Neural cell (in vitro differentiated cells): ENCODE measurements at regions not wholly inside any gene's neighbourhood (a gene's known extent, or its start where the extent isn't known, plus 50 kb on each side); places are given as distances from the start of the nearest gene placed in this dataset.

Source experiments
- H2AFZ ChIP-seq: fragments of 200-600, 300-800 bp; sonication (generic), shearing (Covaris generic); 2 replicates; pipeline ENCODE4 v1.6.0; 2014; ENCODE audit warnings: low read depth, mild to moderate bottlenecking, antibody characterized with exemption, low read length, moderate library complexity
- H3F3A ChIP-seq: fragments of 200-600 bp; shearing (Covaris generic); 2 replicates; pipeline ENCODE4 v1.6.1; 2016; ENCODE audit warnings: mild to moderate bottlenecking, moderate library complexity, mixed read lengths, antibody characterized with exemption, low read length; ENCODE audit not compliant: insufficient read depth, poor library complexity, severe bottlenecking
- H3K27ac ChIP-seq: fragments of 200-600, 300-800 bp; sonication (generic), shearing (Covaris generic); 2 replicates; pipeline ENCODE4 v1.5.1; 2014; ENCODE audit warnings: mild to moderate bottlenecking, low read length, moderate library complexity
- H3K27me3 ChIP-seq: fragments of 300-800, 200-600 bp; sonication (generic), shearing (Covaris generic); 2 replicates; pipeline ENCODE4 v1.6.0; 2014; ENCODE audit warnings: mild to moderate bottlenecking, low read depth, low read length, moderate library complexity; ENCODE audit not compliant: insufficient read depth
- H3K36me3 ChIP-seq: fragments of 300-800, 200-600 bp; sonication (generic), shearing (Covaris generic); 2 replicates; pipeline ENCODE4 v1.5.1; 2014; ENCODE audit warnings: mild to moderate bottlenecking, antibody characterized with exemption, low read length, moderate library complexity; ENCODE audit not compliant: insufficient read depth
- H3K4me2 ChIP-seq: fragments of 300-800, 200-600 bp; sonication (generic), shearing (Covaris generic); 2 replicates; pipeline ENCODE4 v1.6.0; 2014; ENCODE audit warnings: mild to moderate bottlenecking, low read length
- H3K4me3 ChIP-seq: fragments of 300-800, 200-600 bp; sonication (generic), shearing (Covaris generic); 2 replicates; pipeline ENCODE4 v1.5.1; 2014; ENCODE audit warnings: mild to moderate bottlenecking, low read length, moderate library complexity
- H3K79me2 ChIP-seq: fragments of 200-600 bp; shearing (Covaris generic); replicated peaks from 2 replicates; pipeline ENCODE4 v1.6.0; 2014; ENCODE audit warnings: mild to moderate bottlenecking, low read length, moderate library complexity; ENCODE audit not compliant: insufficient read depth
- H3K9ac ChIP-seq: fragments of 300-800, 200-600 bp; sonication (generic), shearing (Covaris generic); 2 replicates; pipeline ENCODE4 v1.6.1; 2016; ENCODE audit warnings: mild to moderate bottlenecking, low read length, mixed read lengths
- H3K9me2 ChIP-seq: fragments of 200-600 bp; shearing (Covaris generic); 2 replicates; pipeline ENCODE4 v1.6.1; 2016; ENCODE audit warnings: mild to moderate bottlenecking, low read length, mixed read lengths; ENCODE audit not compliant: insufficient read depth
- H3K9me3 ChIP-seq: fragments of 200-600, 300-800 bp; sonication (generic), shearing (Covaris generic); 2 replicates; pipeline ENCODE4 v1.6.1; 2016; ENCODE audit warnings: mild to moderate bottlenecking, mixed run types, low read length, moderate library complexity, mixed read lengths
- H4K20me1 ChIP-seq: fragments of 200-600 bp; shearing (Covaris generic); 2 replicates; pipeline ENCODE4 v1.6.1; 2016; ENCODE audit warnings: mild to moderate bottlenecking, mixed run types; ENCODE audit not compliant: insufficient read depth
- EP300 ChIP-seq: fragments of 450-650 bp; conservative IDR thresholded peaks from 2 replicates; pipeline ENCODE4 v1.6.1; 2014; ENCODE audit warnings: antibody characterized with exemption, mild to moderate bottlenecking, moderate library complexity; ENCODE audit not compliant: poor library complexity, severe bottlenecking
- EZH2 ChIP-seq: fragments of 200-600, 300-800 bp; shearing (Covaris generic), sonication (generic); IDR thresholded peaks from 2 replicates; pipeline ENCODE4 v1.6.1; 2014; ENCODE audit warnings: antibody characterized with exemption, low read length, borderline replicate concordance, mild to moderate bottlenecking; ENCODE audit not compliant: insufficient read depth, poor library complexity, severe bottlenecking
- MXI1 ChIP-seq: fragments of 450-650 bp; conservative IDR thresholded peaks from 2 replicates; pipeline ENCODE4 v1.6.1; 2014; ENCODE audit warnings: antibody characterized with exemption, mild to moderate bottlenecking; ENCODE audit not compliant: poor library complexity, severe bottlenecking
- POLR2AphosphoS5 ChIP-seq: IDR thresholded peaks from 2 replicates; pipeline ENCODE4 v1.6.1; 2012
- RAD21 ChIP-seq: fragments of 450-650 bp; conservative IDR thresholded peaks from 2 replicates; pipeline ENCODE4 v1.6.1; 2014; ENCODE audit warnings: antibody characterized with exemption, mild to moderate bottlenecking, moderate library complexity
- SMC3 ChIP-seq: fragments of 450-650 bp; conservative IDR thresholded peaks from 2 replicates; pipeline ENCODE4 v1.6.1; 2014; ENCODE audit warnings: antibody characterized with exemption, mild to moderate bottlenecking, moderate library complexity; ENCODE audit not compliant: poor library complexity
- TAF1 ChIP-seq: IDR thresholded peaks from 2 replicates; pipeline ENCODE4 v1.6.1; 2012; ENCODE audit warnings: low read depth
- TF ChIP-seq, protein P1 (sequence below): IDR thresholded peaks from 2 replicates; pipeline ENCODE4 v1.6.1; 2012; ENCODE audit warnings: borderline replicate concordance
- TF ChIP-seq, protein P2 (sequence below): fragments of 450-650 bp; IDR thresholded peaks from 2 replicates; pipeline ENCODE4 v1.5.1; 2014; ENCODE audit warnings: antibody characterized with exemption, mild to moderate bottlenecking, moderate library complexity; ENCODE audit not compliant: poor library complexity, severe bottlenecking

DNA sequence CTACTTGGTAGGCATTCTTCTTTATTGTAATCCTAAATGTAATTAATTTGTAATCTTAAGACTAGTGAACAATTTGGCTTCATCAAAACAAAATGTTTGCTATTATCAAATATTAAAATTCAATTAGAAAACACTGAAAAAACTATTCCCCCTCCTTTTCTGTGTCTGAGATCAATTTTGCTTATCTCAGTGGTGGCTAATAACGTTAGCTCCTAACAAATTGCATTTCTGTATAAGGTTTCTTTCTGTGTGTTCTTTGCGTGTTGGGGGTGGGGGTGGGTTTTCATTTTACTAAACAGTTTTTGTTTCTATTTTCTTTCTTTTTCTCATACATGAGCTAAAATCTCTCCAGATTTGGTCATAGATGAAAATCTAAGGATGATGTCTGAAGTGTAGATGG is 54.0 kb upstream of the EYA4 start:
- no peak overlapping the region for H3K4me3 ChIP-seq
- no peak overlapping the region for H2AFZ ChIP-seq
- no peaks in the 10 kb centered on the region for H3K36me3 ChIP-seq
- H3K9me2 ChIP-seq = no peaks in the 10 kb centered on the region
- no peaks in the 10 kb centered on the region for H3K79me2 ChIP-seq
- no peaks in the 10 kb centered on the region for H3K27me3 ChIP-seq
- TF ChIP-seq EZH2 (no peak), MXI1 (no peak), EP300 (no peak), POLR2AphosphoS5 (no peak), RAD21 (no peak), SMC3 (no peak), TAF1 (no peak)
- TF ChIP-seq, protein P1, sequence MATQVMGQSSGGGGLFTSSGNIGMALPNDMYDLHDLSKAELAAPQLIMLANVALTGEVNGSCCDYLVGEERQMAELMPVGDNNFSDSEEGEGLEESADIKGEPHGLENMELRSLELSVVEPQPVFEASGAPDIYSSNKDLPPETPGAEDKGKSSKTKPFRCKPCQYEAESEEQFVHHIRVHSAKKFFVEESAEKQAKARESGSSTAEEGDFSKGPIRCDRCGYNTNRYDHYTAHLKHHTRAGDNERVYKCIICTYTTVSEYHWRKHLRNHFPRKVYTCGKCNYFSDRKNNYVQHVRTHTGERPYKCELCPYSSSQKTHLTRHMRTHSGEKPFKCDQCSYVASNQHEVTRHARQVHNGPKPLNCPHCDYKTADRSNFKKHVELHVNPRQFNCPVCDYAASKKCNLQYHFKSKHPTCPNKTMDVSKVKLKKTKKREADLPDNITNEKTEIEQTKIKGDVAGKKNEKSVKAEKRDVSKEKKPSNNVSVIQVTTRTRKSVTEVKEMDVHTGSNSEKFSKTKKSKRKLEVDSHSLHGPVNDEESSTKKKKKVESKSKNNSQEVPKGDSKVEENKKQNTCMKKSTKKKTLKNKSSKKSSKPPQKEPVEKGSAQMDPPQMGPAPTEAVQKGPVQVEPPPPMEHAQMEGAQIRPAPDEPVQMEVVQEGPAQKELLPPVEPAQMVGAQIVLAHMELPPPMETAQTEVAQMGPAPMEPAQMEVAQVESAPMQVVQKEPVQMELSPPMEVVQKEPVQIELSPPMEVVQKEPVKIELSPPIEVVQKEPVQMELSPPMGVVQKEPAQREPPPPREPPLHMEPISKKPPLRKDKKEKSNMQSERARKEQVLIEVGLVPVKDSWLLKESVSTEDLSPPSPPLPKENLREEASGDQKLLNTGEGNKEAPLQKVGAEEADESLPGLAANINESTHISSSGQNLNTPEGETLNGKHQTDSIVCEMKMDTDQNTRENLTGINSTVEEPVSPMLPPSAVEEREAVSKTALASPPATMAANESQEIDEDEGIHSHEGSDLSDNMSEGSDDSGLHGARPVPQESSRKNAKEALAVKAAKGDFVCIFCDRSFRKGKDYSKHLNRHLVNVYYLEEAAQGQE = no peak
- TF ChIP-seq, protein P2, sequence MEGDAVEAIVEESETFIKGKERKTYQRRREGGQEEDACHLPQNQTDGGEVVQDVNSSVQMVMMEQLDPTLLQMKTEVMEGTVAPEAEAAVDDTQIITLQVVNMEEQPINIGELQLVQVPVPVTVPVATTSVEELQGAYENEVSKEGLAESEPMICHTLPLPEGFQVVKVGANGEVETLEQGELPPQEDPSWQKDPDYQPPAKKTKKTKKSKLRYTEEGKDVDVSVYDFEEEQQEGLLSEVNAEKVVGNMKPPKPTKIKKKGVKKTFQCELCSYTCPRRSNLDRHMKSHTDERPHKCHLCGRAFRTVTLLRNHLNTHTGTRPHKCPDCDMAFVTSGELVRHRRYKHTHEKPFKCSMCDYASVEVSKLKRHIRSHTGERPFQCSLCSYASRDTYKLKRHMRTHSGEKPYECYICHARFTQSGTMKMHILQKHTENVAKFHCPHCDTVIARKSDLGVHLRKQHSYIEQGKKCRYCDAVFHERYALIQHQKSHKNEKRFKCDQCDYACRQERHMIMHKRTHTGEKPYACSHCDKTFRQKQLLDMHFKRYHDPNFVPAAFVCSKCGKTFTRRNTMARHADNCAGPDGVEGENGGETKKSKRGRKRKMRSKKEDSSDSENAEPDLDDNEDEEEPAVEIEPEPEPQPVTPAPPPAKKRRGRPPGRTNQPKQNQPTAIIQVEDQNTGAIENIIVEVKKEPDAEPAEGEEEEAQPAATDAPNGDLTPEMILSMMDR = no peak
- no peaks in the 10 kb centered on the region for H4K20me1 ChIP-seq
- no peaks in the 10 kb centered on the region for H3F3A ChIP-seq
- no peak overlapping the region for H3K9ac ChIP-seq
- H3K9me3 ChIP-seq = no peaks in the 10 kb centered on the region
- no peak overlapping the region for H3K4me2 ChIP-seq
- no peak overlapping the region for H3K27ac ChIP-seq

DNA sequence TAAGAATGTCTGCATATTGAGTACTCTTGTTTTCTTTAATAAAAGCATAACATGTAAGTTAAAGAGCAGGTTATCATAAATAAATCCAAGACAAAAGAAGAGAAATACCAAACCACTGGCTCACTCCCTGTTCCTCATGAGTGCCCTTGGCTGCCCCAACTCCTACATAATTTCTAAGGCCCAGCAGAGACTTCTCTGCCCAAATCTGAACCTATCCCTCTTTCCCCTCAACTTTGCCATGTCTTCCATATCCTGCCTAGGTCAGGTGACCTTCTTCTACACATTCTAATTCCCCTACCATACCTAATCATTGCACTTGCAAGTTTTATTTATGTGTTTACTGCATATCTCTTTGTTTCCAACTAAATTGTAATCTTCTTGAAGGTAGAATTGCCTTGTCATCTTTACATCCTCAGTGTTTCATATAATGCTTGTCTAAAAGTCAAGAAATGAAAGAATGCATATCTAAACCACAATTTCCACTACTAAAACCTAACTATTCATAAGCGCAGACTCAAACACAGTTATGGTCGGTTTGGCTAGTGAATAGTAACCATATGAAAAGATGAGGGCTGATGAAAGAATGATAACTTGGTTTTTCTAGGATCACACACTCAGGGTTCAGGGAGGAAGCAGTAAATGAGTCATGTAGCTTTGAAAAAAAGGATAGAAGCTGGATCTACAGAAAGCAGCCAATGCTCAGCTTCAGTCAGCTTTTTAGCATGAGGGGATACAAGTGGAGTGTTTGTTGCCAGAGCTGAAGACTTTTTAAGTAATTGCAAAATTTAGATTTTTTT is 53.3 kb upstream of the EYA4 start:
- H3K27me3 ChIP-seq = no peaks in the 10 kb centered on the region
- H2AFZ ChIP-seq = no peak overlapping the region
- no peaks in the 10 kb centered on the region for H3F3A ChIP-seq
- TF ChIP-seq POLR2AphosphoS5 (no peak), EZH2 (no peak), MXI1 (no peak), TAF1 (no peak)
- no peaks in the 10 kb centered on the region for H3K36me3 ChIP-seq
- H3K4me3 ChIP-seq = no peak overlapping the region
- H3K9me3 ChIP-seq = no peaks in the 10 kb centered on the region
- H3K79me2 ChIP-seq = no peaks in the 10 kb centered on the region
- H4K20me1 ChIP-seq = no peaks in the 10 kb centered on the region
- no peak overlapping the region for H3K4me2 ChIP-seq
- no peak overlapping the region for H3K27ac ChIP-seq
- H3K9ac ChIP-seq = no peak overlapping the region
- H3K9me2 ChIP-seq = no peaks in the 10 kb centered on the region
